Sigmoid colon (tissue), 6 donors: ENCODE measurements at regions not wholly inside any gene's neighbourhood (a gene's known extent, or its start where the extent isn't known, plus 50 kb on each side); places are given as distances from the start of the nearest gene placed in this dataset.

ENCODE experiments used
- DNase-seq: peaks from one replicate; pipeline ENCODE4 v3.0.0-alpha.2; 2019
- H3K27ac ChIP-seq, 4 donors: fragments of 200-600 bp; sonication (generic); one replicate each; pipeline ENCODE4 v1.5.1; 2016 to 2019; ENCODE audit warnings: mild to moderate bottlenecking in 1 of 4
- H3K27me3 ChIP-seq, 3 donors: fragments of 200-600 bp; sonication (generic); one replicate each; pipeline ENCODE4 v1.5.1; 2019; ENCODE audit warnings: mild to moderate bottlenecking in 1 of 3
- H3K36me3 ChIP-seq, 4 donors: fragments of 200-600 bp; sonication (generic); one replicate each; pipeline ENCODE4 v1.5.1; 2016 to 2019
- H3K4me1 ChIP-seq, 4 donors: fragments of 200-600 bp; sonication (generic); one replicate each; pipeline ENCODE4 v1.5.1; 2017 to 2019
- H3K4me3 ChIP-seq, 4 donors: fragments of 200-600 bp; sonication (generic); one replicate each; pipeline ENCODE4 v1.5.1; 2017 to 2019; ENCODE audit warnings: mild to moderate bottlenecking in 2 of 4, moderate library complexity in 1 of 4
- H3K9me3 ChIP-seq, 4 donors: fragments of 200-600 bp in 3 of 4; sonication (generic) in 3 of 4; one replicate each; pipeline versions ENCODE4 v1.5.1 to v1.6.1; 2013 to 2019
- CTCF ChIP-seq, 4 experiments: fragments of 450-650 bp in 3 of 4; fragments of 200-600 bp in 1 of 4; IDR thresholded peaks; one replicate each; pipeline ENCODE4 v1.5.1; 2016 to 2019; ENCODE audit warnings: antibody characterized with exemption in 4 of 4, mild to moderate bottlenecking in 3 of 4, moderate library complexity in 2 of 4
- EP300 ChIP-seq, 4 donors: sonication (generic); formaldehyde crosslinking; IDR thresholded peaks; one replicate each; pipeline ENCODE4 v1.6.1; 2017; ENCODE audit warnings: antibody characterized with exemption in 4 of 4
- POLR2A ChIP-seq, 2 donors: fragments of 450-650 bp; IDR thresholded peaks; one replicate each; pipeline ENCODE4 v1.6.1; 2016; ENCODE audit warnings: antibody characterized with exemption in 2 of 2, mild to moderate bottlenecking in 2 of 2, moderate library complexity in 2 of 2
- POLR2AphosphoS5 ChIP-seq, 4 donors: sonication (generic); formaldehyde crosslinking; IDR thresholded peaks; one replicate each; pipeline ENCODE4 v1.6.1; 2017; ENCODE audit warnings: antibody characterized with exemption in 4 of 4
- WGBS, 2 donors: extraction: QIAGEN DNeasy Blood & Tissue Kit; methylation state at CpG; one replicate each; pipeline ENCODE4 v1.1.7; 2013; 5-methylcytosine and 5-hydroxymethylcytosine counted together
- intact Hi-C: fragments of 100-400 bp; cut with DNase I; formaldehyde crosslinking; loops from one replicate; pipeline ENCODE4 v1.15.1; 2023
- donor health status: healthy with polysubstance abuse.
- donor health status: healthy.

GRCh38 chr7:19575909-19576557 lies 132.8 kb downstream of the POLR1F start:
- WGBS, 2 donors, result 60 to 78% methylated on average over 2 of the region's 2 CpGs
- no peaks in the 10 kb centered on the region for H3K36me3 ChIP-seq
- intact Hi-C loops, result no loop called here

GRCh38 chr7:19574131-19574530 lies 134.7 kb downstream of the POLR1F start:
- DNase-seq, result no peak
- no peak overlapping the region for H3K27ac ChIP-seq
- intact Hi-C loops, result no loop called here
- peaks cover 0 to 12% (median 2%) of the 10 kb centered on the region in 4 donors for H3K4me1 ChIP-seq
- no peaks in the 10 kb centered on the region for H3K36me3 ChIP-seq
- H3K9me3 ChIP-seq, result no peaks in the 10 kb centered on the region
- H3K4me3 ChIP-seq, result no peak overlapping the region
- WGBS, 2 donors, result 63% methylated on average over 5 of the region's 5 CpGs
- no peaks in the 10 kb centered on the region for H3K27me3 ChIP-seq
- TF ChIP-seq POLR2A (IDR thresholded peaks at IDR 0.05), result no peak
- no peak for TF ChIP-seq POLR2AphosphoS5 (IDR thresholded peaks at IDR 0.05)
- no peak for TF ChIP-seq EP300 (IDR thresholded peaks at IDR 0.05)
- TF ChIP-seq CTCF (IDR thresholded peaks at IDR 0.05), result no peak

More at GRCh38 chr7:19575909-19576557, 132.8 kb downstream of the POLR1F start:
- Histone ChIP-seq H3K9me3 (no peaks in the 10 kb centered on the region), H3K27ac (no peak overlapping the region), H3K4me1 (peaks cover 0 to 12% (median 2%) of the 10 kb centered on the region in 4 donors), H3K4me3 (no peak overlapping the region), H3K27me3 (no peaks in the 10 kb centered on the region)
- DNase-seq, result no peak
- no peak for TF ChIP-seq POLR2AphosphoS5 (IDR thresholded peaks at IDR 0.05)
- no peak for TF ChIP-seq POLR2A (IDR thresholded peaks at IDR 0.05)
- TF ChIP-seq CTCF (IDR thresholded peaks at IDR 0.05), result no peak
- TF ChIP-seq EP300 (IDR thresholded peaks at IDR 0.05), result no peak

GRCh38 chr7:19572566-19572965 lies 136.3 kb downstream of the POLR1F start:
- 57 to 68% methylated on average over 4 of the region's 4 CpGs for WGBS, 2 donors
- no peaks in the 10 kb centered on the region for H3K27me3 ChIP-seq

GRCh38 chr7:19567011-19567410 lies 141.8 kb downstream of the POLR1F start:
- Histone ChIP-seq H3K4me1 (no peaks in the 10 kb centered on the region), H3K27me3 (no peaks in the 10 kb centered on the region), H3K4me3 (no peak overlapping the region), H3K36me3 (no peaks in the 10 kb centered on the region), H3K9me3 (no peaks in the 10 kb centered on the region), H3K27ac (no peak overlapping the region)
- WGBS, 2 donors, result 94% methylated on average over 4 of the region's 4 CpGs
- intact Hi-C loops, result no loop called here
- DNase-seq, result no peak
- TF ChIP-seq POLR2A (IDR thresholded peaks at IDR 0.05) (no peak), POLR2AphosphoS5 (IDR thresholded peaks at IDR 0.05) (no peak), CTCF (IDR thresholded peaks at IDR 0.05) (no peak), EP300 (IDR thresholded peaks at IDR 0.05) (no peak)

More at GRCh38 chr7:19572566-19572965, 136.3 kb downstream of the POLR1F start:
- Histone ChIP-seq H3K4me1 (peaks cover 0 to 12% (median 2%) of the 10 kb centered on the region in 4 donors), H3K27ac (no peak overlapping the region), H3K4me3 (no peak overlapping the region), H3K36me3 (no peaks in the 10 kb centered on the region), H3K9me3 (no peaks in the 10 kb centered on the region)
- no peak for DNase-seq
- peak in 3 of 4 donors; percentile 5 to 72 (median 10) for TF ChIP-seq POLR2AphosphoS5 (IDR thresholded peaks at IDR 0.05)
- no peak for TF ChIP-seq POLR2A (IDR thresholded peaks at IDR 0.05)
- TF ChIP-seq EP300 (IDR thresholded peaks at IDR 0.05), result no peak
- intact Hi-C loops, result no loop called here

- Histone ChIP-seq H3K27me3 (no peaks in the 10 kb centered on the region), H3K36me3 (no peaks in the 10 kb centered on the region), H3K9me3 (no peaks in the 10 kb centered on the region), H3K4me3 (no peak overlapping the region), H3K4me1 (no peaks in the 10 kb centered on the region), H3K27ac (no peak overlapping the region)
- intact Hi-C loops, result no loop called here
- DNase-seq, result no peak
- no peak for TF ChIP-seq EP300 (IDR thresholded peaks at IDR 0.05)
- no peak for TF ChIP-seq POLR2AphosphoS5 (IDR thresholded peaks at IDR 0.05)
- no peak for TF ChIP-seq CTCF (IDR thresholded peaks at IDR 0.05)
- no peak for TF ChIP-seq POLR2A (IDR thresholded peaks at IDR 0.05)
Observed at GRCh38 chr7:19565602-19566001, 143.2 kb downstream of the POLR1F start.
